Activated naive CD8-positive, alpha-beta T cell (primary cell): ENCODE measurements at regions not wholly inside any gene's neighbourhood (a gene's known extent, or its start where the extent isn't known, plus 50 kb on each side); places are given as distances from the start of the nearest gene placed in this dataset.
"Not testable (repeated sequence)": the region's sequence is repeated elsewhere in the genome, so short reads cannot be mapped to it uniquely, and the experiment has no call there.

Experiments
- H3K27ac Mint-ChIP-seq: one replicate; pipeline ENCODE4 v1.8.0; 2021; ENCODE audit warnings: mixed read lengths
- H3K27me3 Mint-ChIP-seq: one replicate; pipeline ENCODE4 v1.8.0; 2021; ENCODE audit warnings: mixed read lengths
- H3K36me3 Mint-ChIP-seq: one replicate; pipeline ENCODE4 v1.8.0; 2021; ENCODE audit warnings: mixed read lengths
- H3K4me1 Mint-ChIP-seq: one replicate; pipeline ENCODE4 v1.8.0; 2021; ENCODE audit warnings: low read depth, mixed read lengths
- H3K4me3 Mint-ChIP-seq: one replicate; pipeline ENCODE4 v1.8.0; 2021; ENCODE audit warnings: mild to moderate bottlenecking, mixed read lengths
- H3K9me3 Mint-ChIP-seq: one replicate; pipeline ENCODE4 v1.8.0; 2021; ENCODE audit warnings: low read depth, mixed read lengths

DNA sequence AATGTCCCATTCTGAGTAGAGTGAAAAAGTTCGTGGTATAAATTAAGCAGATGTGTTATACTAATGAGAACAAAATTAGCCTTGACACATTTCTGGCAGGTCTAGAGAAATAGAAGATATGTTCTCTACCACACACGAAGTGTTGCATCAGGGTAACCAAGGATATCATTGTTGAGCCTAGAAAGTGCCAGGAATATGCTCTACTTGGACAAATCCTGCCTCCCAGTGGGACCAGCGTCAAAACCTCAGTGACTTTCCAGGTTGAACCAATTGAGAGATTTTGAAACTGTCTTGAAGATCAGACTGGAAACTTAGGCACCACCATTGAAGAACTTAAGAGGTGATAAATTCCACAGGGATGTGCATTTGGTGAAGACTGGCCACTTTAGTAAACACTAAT, 115.9 kb downstream of the HPGD start:
- Mint-ChIP-seq H3K4me1 (no peaks in the 10 kb centered on the region), H3K9me3 (peaks cover 3% of the 10 kb centered on the region), H3K27me3 (peaks cover 2% of the 10 kb centered on the region), H3K36me3 (no peaks in the 10 kb centered on the region), H3K4me3 (no peak overlapping the region), H3K27ac (no peak overlapping the region)

GRCh38 chr4:174405923-174406322, 116.4 kb downstream of the HPGD start:
- Mint-ChIP-seq H3K9me3 (peaks cover 3% of the 10 kb centered on the region), H3K4me3 (no peak overlapping the region), H3K27ac (no peak overlapping the region), H3K4me1 (no peaks in the 10 kb centered on the region), H3K27me3 (peaks cover 2% of the 10 kb centered on the region), H3K36me3 (no peaks in the 10 kb centered on the region)

- no peak overlapping the region for H3K4me3 Mint-ChIP-seq
- no peaks in the 10 kb centered on the region for H3K4me1 Mint-ChIP-seq
- peaks cover 1% of the 10 kb centered on the region for H3K27me3 Mint-ChIP-seq
- no peak overlapping the region for H3K27ac Mint-ChIP-seq
- peaks cover 3% of the 10 kb centered on the region for H3K9me3 Mint-ChIP-seq
- H3K36me3 Mint-ChIP-seq, result no peaks in the 10 kb centered on the region
These were observed 117.6 kb downstream of the HPGD start for GRCh38 chr4:174404677-174405076.

GRCh38 chr4:174403177-174403543, 119.1 kb downstream of the HPGD start:
- no peaks in the 10 kb centered on the region for H3K36me3 Mint-ChIP-seq
- no peak overlapping the region for H3K27ac Mint-ChIP-seq
- H3K4me1 Mint-ChIP-seq, result no peaks in the 10 kb centered on the region
- no peak overlapping the region for H3K4me3 Mint-ChIP-seq
- H3K9me3 Mint-ChIP-seq, result no peaks in the 10 kb centered on the region
- H3K27me3 Mint-ChIP-seq, result no peaks in the 10 kb centered on the region

GRCh38 chr4:174402470-174403176, 118.9 kb downstream of the CEP44 start:
- Mint-ChIP-seq H3K27me3 (no peaks in the 10 kb centered on the region), H3K9me3 (no peaks in the 10 kb centered on the region), H3K4me1 (no peaks in the 10 kb centered on the region), H3K27ac (no peak overlapping the region), H3K36me3 (no peaks in the 10 kb centered on the region), H3K4me3 (no peak overlapping the region)

DNA sequence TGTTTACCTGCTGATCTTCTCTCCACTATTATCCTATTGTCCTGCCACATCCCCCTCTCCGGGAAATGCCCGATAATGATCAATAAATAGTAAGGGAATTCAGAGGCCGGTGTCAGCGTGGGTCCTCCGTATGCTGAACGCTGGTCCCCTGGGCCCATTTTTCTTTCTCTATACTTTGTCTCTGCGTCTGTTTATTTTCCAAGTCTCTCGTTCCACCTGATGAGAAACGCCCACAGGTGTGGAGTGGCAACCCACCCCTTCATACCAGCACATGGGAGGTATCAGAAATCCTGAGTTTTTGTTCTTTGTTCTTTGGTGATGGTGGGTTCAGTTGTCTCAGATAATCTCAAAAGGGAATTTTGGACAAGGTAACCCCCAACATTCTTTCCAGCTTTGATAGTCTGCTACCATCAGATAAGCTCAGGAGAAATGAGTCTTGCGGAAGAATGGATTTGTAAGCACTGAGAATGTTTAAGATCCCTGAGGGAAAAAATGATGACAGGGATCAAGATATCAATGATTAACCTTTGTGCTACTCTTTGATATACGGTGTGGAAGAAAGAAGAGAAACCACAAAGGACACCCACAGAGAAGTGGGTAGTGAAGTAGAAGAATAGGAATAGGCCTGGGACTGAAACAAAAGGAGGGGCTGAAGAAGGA, 117.9 kb downstream of the CEP44 start:
- H3K4me3 Mint-ChIP-seq, result no peak overlapping the region
- H3K36me3 Mint-ChIP-seq, result no peaks in the 10 kb centered on the region
- peaks cover 2% of the 10 kb centered on the region for H3K27me3 Mint-ChIP-seq
- no peaks in the 10 kb centered on the region for H3K4me1 Mint-ChIP-seq
- no peak overlapping the region for H3K27ac Mint-ChIP-seq
- no peaks in the 10 kb centered on the region for H3K9me3 Mint-ChIP-seq

DNA sequence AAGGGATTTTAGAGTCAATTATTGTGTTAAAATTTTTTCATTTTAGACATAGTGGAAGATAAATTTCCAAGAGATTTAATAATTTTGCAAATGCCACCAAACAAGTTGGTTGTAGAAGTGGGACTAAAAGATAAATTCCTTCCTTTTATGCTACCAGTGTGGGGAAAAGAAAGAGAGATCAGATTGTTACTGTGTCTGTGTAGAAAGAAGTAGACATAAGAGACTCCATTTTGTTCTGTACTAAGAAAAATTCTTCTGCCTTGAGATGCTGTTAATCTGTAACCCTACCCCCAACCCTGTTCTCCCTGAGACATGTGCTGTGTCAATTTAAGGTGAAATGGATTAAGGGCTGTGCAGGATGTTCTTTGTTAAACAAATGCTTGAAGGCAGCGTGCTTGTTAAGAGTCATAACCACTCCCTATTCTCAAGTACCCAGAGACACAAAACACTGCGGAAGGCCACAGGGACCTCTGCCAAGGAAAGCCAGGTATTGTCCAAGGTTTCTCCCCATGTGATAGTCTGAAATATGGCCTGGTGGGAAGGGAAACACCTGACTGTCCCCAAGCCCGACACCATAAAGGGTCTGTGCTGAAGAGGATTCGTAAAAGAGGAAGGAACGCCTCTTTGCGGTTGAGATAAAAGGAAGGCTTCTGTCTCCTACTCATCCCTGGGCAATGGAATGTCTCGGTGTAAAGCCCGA, 117.0 kb downstream of the CEP44 start:
- not testable (repeated sequence) for H3K27ac Mint-ChIP-seq, H3K9me3 Mint-ChIP-seq, H3K4me1 Mint-ChIP-seq, H3K4me3 Mint-ChIP-seq, H3K27me3 Mint-ChIP-seq, H3K36me3 Mint-ChIP-seq

- H3K27ac Mint-ChIP-seq, result no peak overlapping the region
- H3K36me3 Mint-ChIP-seq, result no peaks in the 10 kb centered on the region
- H3K4me1 Mint-ChIP-seq, result no peaks in the 10 kb centered on the region
- H3K4me3 Mint-ChIP-seq, result no peak overlapping the region
- H3K27me3 Mint-ChIP-seq, result peaks cover 2% of the 10 kb centered on the region
- H3K9me3 Mint-ChIP-seq, result no peaks in the 10 kb centered on the region
These were observed 115.0 kb downstream of the CEP44 start for GRCh38 chr4:174398728-174399127.

GRCh38 chr4:174397366-174398155, 113.8 kb downstream of the CEP44 start:
- Mint-ChIP-seq H3K4me3 (no peak overlapping the region), H3K9me3 (no peaks in the 10 kb centered on the region), H3K4me1 (no peaks in the 10 kb centered on the region), H3K27ac (no peak overlapping the region), H3K27me3 (peaks cover 2% of the 10 kb centered on the region), H3K36me3 (no peaks in the 10 kb centered on the region)

DNA sequence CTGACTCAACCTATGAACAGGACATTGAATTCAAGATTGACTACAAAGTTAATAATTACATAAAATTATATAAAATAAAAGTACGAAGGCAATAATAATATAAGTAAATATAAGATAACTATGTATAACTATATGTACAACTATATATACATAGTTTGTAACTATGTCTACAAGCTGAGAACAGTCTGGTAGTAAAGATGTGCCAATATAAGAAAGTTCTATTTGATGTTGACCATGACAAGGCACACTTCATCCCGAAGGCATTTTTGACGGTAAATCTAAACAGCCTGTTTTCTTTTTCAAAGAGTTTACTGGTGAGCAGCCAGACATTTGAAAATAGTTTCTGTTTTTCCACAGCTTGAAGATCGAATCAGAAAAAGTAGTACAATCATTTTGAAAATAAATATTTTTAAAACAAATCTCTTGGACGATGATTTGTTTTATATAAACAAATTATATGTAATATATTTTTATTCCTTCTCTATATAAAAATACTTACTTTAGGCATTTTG, 112.9 kb downstream of the CEP44 start:
- H3K27ac Mint-ChIP-seq, result no peak overlapping the region
- H3K36me3 Mint-ChIP-seq, result no peaks in the 10 kb centered on the region
- no peak overlapping the region for H3K4me3 Mint-ChIP-seq
- H3K27me3 Mint-ChIP-seq, result peaks cover 2% of the 10 kb centered on the region
- H3K9me3 Mint-ChIP-seq, result no peaks in the 10 kb centered on the region
- H3K4me1 Mint-ChIP-seq, result no peaks in the 10 kb centered on the region

DNA sequence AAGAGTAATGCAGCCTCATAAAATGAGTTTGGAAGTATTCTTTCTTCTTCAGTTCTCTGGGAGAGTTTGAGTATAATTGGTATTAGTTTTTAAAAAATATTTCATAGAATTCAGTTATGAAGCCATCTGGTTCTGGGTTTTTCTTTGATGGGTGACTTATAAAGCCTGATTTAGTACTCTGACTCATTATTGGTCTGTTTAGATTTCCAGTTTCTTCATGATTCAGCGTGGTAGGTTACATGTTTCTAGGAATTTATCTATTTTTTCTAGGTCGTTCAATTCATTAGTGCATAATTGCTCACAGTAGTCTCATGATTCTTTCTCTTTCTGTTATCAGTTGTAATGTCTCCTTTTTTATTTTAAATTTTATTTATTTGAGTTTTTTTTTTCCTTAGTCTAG, 111.2 kb downstream of the CEP44 start:
- Mint-ChIP-seq H3K27ac (no peak overlapping the region), H3K9me3 (no peaks in the 10 kb centered on the region), H3K4me1 (no peaks in the 10 kb centered on the region), H3K4me3 (no peak overlapping the region), H3K36me3 (no peaks in the 10 kb centered on the region), H3K27me3 (peaks cover 2% of the 10 kb centered on the region)

- no peaks in the 10 kb centered on the region for H3K36me3 Mint-ChIP-seq
- no peak overlapping the region for H3K4me3 Mint-ChIP-seq
- no peaks in the 10 kb centered on the region for H3K9me3 Mint-ChIP-seq
- no peaks in the 10 kb centered on the region for H3K4me1 Mint-ChIP-seq
- no peak overlapping the region for H3K27ac Mint-ChIP-seq
- peaks cover 2% of the 10 kb centered on the region for H3K27me3 Mint-ChIP-seq
These were observed 105.7 kb downstream of the CEP44 start for GRCh38 chr4:174389439-174389838.

GRCh38 chr4:174388461-174389145, 104.9 kb downstream of the CEP44 start:
- no peak overlapping the region for H3K27ac Mint-ChIP-seq
- H3K9me3 Mint-ChIP-seq, result no peaks in the 10 kb centered on the region
- no peaks in the 10 kb centered on the region for H3K36me3 Mint-ChIP-seq
- peaks cover 2% of the 10 kb centered on the region for H3K27me3 Mint-ChIP-seq
- H3K4me3 Mint-ChIP-seq, result no peak overlapping the region
- no peaks in the 10 kb centered on the region for H3K4me1 Mint-ChIP-seq

DNA sequence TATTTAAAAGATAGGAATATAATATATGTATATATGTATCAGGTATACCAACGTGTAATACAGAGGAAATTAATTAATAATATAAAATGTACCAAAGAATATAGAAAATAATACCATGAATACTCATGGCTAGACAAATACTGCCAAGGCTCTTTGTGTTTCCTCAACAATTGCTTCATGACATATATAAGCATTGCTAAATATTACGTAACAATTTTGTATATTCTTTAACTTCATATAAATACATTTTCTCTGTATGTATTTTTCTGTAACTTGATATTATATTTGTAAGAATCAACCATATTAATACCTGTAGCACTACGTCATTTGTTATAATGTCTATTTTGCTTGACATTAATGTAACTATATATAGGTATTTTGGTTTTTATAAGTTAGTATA, 104.0 kb downstream of the CEP44 start:
- H3K27ac Mint-ChIP-seq, result no peak overlapping the region
- H3K27me3 Mint-ChIP-seq, result peaks cover 2% of the 10 kb centered on the region
- no peaks in the 10 kb centered on the region for H3K36me3 Mint-ChIP-seq
- no peak overlapping the region for H3K4me3 Mint-ChIP-seq
- no peaks in the 10 kb centered on the region for H3K4me1 Mint-ChIP-seq
- no peaks in the 10 kb centered on the region for H3K9me3 Mint-ChIP-seq
